ENCODE measurements at regions not wholly inside any gene's neighbourhood (a gene's known extent, or its start where the extent isn't known, plus 50 kb on each side); places are given as distances from the start of the nearest gene placed in this dataset.

DNA sequence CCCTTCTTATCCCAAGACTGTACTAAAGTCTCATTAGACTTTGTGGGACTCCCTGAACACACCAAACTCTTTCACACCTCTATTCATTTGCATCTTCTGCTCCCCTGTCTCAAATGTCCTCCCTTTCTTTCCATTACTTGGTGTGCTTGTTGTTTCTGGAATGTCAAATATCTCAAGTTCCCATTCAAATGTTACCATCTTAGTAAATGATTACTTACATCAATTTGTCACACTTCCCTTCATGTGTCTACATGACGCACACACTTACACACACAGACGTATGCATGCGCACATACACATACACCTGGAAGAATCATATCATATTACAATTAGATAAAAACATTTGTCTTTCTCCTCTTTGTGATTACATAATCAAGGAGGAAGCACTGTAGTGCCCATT, 210.8 kb upstream of the TEX13C start:
- TF ChIP-seq, protein P1, sequence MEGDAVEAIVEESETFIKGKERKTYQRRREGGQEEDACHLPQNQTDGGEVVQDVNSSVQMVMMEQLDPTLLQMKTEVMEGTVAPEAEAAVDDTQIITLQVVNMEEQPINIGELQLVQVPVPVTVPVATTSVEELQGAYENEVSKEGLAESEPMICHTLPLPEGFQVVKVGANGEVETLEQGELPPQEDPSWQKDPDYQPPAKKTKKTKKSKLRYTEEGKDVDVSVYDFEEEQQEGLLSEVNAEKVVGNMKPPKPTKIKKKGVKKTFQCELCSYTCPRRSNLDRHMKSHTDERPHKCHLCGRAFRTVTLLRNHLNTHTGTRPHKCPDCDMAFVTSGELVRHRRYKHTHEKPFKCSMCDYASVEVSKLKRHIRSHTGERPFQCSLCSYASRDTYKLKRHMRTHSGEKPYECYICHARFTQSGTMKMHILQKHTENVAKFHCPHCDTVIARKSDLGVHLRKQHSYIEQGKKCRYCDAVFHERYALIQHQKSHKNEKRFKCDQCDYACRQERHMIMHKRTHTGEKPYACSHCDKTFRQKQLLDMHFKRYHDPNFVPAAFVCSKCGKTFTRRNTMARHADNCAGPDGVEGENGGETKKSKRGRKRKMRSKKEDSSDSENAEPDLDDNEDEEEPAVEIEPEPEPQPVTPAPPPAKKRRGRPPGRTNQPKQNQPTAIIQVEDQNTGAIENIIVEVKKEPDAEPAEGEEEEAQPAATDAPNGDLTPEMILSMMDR (IDR thresholded peaks at IDR 0.05; ENCODE audit: low read depth, low read length): no peak
- H3K4me3 ChIP-seq (ENCODE audit: low read depth, low read length): no peak overlapping the region

DNA sequence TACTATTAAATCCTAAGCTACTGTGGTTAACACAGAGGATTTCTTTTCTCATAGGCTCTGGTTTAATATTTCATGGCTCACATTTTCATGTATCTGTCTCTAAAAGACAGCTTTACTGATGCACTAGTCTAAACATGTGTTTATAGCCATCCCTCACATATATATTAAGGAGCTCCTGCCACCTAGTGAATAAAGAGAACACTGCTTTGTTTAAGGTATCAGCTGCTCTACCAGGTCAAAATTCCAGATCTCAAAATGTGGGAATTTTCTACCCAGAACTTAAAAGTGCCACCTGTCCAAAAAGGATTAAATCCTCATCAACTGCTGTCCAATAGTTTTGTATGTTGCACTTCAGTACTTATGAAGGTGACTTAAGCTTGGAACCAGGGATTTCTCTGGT, 188.5 kb upstream of the TEX13C start:
- H3K4me3 ChIP-seq (ENCODE audit: low read depth, low read length): no peak overlapping the region
- TF ChIP-seq, protein P1 (IDR thresholded peaks at IDR 0.05; ENCODE audit: low read depth, low read length): no peak

DNA sequence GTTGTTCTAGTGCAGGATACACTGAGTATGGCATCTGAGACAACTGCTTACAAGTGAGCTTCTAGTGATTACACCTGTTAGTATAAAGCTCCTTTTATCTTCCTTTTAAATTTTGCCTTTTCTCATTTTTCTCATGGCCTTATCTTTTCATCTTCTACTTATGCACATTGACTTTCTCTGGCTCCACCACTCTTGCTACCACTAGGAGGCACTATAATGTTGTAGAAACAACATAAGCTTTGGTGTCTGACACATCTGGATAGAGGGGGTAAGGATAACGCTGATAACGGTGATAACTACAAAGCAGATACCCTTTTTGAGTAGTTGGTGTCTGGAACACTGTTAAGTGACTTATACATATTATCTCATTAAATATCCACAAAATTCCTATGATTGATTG, 187.4 kb upstream of the TEX13C start:
- TF ChIP-seq, protein P1 (IDR thresholded peaks at IDR 0.05; ENCODE audit: low read depth, low read length): 0 out of 2 replicates have a peak, but pooled peaks have one; percentile 10
- no peak overlapping the region for H3K4me3 ChIP-seq (ENCODE audit: low read depth, low read length)

- no peak overlapping the region for H3K4me3 ChIP-seq (ENCODE audit: low read depth, low read length)
- TF ChIP-seq, protein P1 (IDR thresholded peaks at IDR 0.05; ENCODE audit: low read depth, low read length): no peak
These were observed 182.2 kb upstream of the TEX13C start for GRCh38 chrX:125137521-125137920.

DNA sequence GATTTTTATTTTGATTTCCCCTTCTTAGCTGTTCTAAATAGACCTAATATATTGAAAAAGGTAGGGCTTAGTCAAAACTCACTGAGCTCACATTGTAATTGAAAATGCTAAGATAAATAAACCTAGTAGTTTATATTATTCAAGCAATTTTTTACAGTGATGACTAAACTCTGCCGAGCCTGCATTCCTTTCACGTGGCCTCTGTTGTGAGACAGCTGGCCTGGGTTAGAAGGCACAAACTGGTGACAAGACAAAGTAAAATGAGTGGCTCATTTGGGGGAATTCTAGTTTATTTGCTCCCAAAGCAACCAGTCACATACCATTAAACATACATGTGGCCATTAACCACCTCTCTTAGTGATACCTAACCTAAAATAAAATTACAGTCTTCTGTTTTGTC, 169.4 kb upstream of the TEX13C start:
- TF ChIP-seq, protein P1 (IDR thresholded peaks at IDR 0.05; ENCODE audit: low read depth, low read length): no peak

DNA sequence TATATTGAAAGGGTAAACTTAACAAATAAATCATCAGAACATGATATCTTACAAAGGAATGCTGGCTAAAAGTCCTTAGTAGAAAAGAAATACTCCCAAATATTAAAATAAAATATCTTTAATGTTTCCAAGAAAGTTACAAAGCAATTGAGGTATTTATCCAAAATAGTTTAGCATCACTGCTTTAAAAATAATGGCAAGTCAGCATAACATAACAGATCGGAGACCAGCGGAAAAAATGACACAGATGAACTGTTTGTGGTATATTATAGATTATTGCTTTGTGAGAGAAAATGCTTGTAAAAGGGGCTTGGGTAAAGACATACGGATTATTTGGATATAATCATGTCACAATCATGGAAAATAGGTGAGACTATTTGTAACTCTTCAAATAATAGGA, 168.5 kb upstream of the TEX13C start:
- TF ChIP-seq, protein P1 (IDR thresholded peaks at IDR 0.05; ENCODE audit: low read depth, low read length): no peak
- H3K4me3 ChIP-seq (ENCODE audit: low read depth, low read length): no peak overlapping the region

More for the DNA sequence above, 169.4 kb upstream of the TEX13C start:
- no peak overlapping the region for H3K4me3 ChIP-seq (ENCODE audit: low read depth, low read length)

DNA sequence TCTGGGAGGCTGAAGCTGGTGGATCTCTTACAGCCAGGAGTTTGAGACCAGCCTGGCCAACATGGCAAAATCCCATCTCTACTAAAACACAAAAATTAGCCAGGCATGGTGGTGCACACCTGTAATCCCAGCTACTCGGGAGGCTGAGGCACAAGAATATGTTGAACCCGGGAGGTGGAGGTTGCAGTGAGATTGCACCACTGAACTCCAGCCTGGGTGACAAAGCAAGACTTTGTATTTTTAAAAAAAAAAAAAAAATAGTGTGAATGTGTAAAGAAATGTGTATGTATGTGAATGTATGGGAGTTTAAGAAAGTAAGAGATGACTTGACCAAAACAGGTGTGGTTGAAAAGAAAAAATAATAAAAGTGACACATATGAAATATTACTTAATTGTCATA, 167.7 kb upstream of the TEX13C start:
- no peak overlapping the region for H3K4me3 ChIP-seq (ENCODE audit: low read depth, low read length)

More for the DNA sequence above, 167.7 kb upstream of the TEX13C start:
- TF ChIP-seq, protein P1 (IDR thresholded peaks at IDR 0.05; ENCODE audit: low read depth, low read length): no peak
